OCI-LY7 (cell line): ENCODE measurements at regions not wholly inside any gene's neighbourhood (a gene's known extent, or its start where the extent isn't known, plus 50 kb on each side); places are given as distances from the start of the nearest gene placed in this dataset.

Source experiments
- BruUV-seq: library from RNA; stranded (reverse); fragments of 400-500 nt; replicated peaks from 2 replicates; lab custom pipeline; 2021; lab: Mats Ljungman, UMichigan
- CTCF ChIA-PET: fragments of 300-600 bp; sonication (Branson Sonifier 250); formaldehyde crosslinking; loops from one replicate; lab custom pipeline; 2022; ENCODE audit warnings: antibody characterized with exemption; ENCODE audit not compliant: unreplicated experiment; lab: Charles Lee
- POLR2A ChIA-PET: fragments of 300-600 bp; sonication (Branson Sonifier 250); formaldehyde crosslinking; loops from one replicate; lab custom pipeline; 2022; ENCODE audit warnings: antibody characterized with exemption; lab: Charles Lee
- DNase-seq: peaks from one replicate; pipeline ENCODE4 v3.0.0-alpha.2; 2015; ENCODE audit warnings: low spot score
- H2AFZ ChIP-seq: fragments of 200-600 bp; sonication (generic), shearing (Covaris generic); 2 replicates; pipeline ENCODE4 v1.6.1; 2014; ENCODE audit warnings: mild to moderate bottlenecking, antibody characterized with exemption, low read length, moderate library complexity
- H3K27ac ChIP-seq: fragments of 200-600 bp; sonication (generic); 2 replicates; pipeline ENCODE4 v1.5.1; 2014; ENCODE audit warnings: mixed run types, low read depth, mild to moderate bottlenecking, moderate library complexity, low read length, inconsistent platforms; ENCODE audit not compliant: poor library complexity, severe bottlenecking
- H3K36me3 ChIP-seq: fragments of 200-600 bp; sonication (generic); 2 replicates; pipeline ENCODE4 v1.6.1; 2014; ENCODE audit warnings: mild to moderate bottlenecking, antibody characterized with exemption, low read length, moderate library complexity, mixed read lengths; ENCODE audit not compliant: insufficient read depth
- H3K4me1 ChIP-seq: fragments of 200-600 bp; sonication (generic); 2 replicates; pipeline ENCODE4 v1.5.1; 2014; ENCODE audit warnings: mild to moderate bottlenecking, low read length; ENCODE audit not compliant: insufficient read depth, poor library complexity, severe bottlenecking
- H3K4me2 ChIP-seq: fragments of 200-600 bp; sonication (generic); 2 replicates; pipeline ENCODE4 v1.6.1; 2014; ENCODE audit warnings: mild to moderate bottlenecking, low read length
- H3K4me3 ChIP-seq: fragments of 200-600 bp; sonication (generic); 2 replicates; pipeline ENCODE4 v1.5.1; 2014; ENCODE audit warnings: mild to moderate bottlenecking, low read depth, low read length; ENCODE audit not compliant: poor library complexity, severe bottlenecking
- H3K79me2 ChIP-seq: fragments of 200-600 bp; sonication (generic); 2 replicates; pipeline ENCODE4 v1.6.1; 2016; ENCODE audit warnings: low read depth, mild to moderate bottlenecking, low read length, moderate library complexity, mixed read lengths; ENCODE audit not compliant: insufficient read depth
- H3K9me2 ChIP-seq: fragments of 200-600 bp; sonication (generic); 2 replicates; pipeline ENCODE4 v1.6.1; 2016; ENCODE audit warnings: mild to moderate bottlenecking, low read length, mixed read lengths; ENCODE audit not compliant: insufficient read depth
- H3K9me3 ChIP-seq: fragments of 200-600 bp; sonication (generic); 2 replicates; pipeline ENCODE4 v1.6.1; 2014; ENCODE audit warnings: mild to moderate bottlenecking, mixed run types, low read length, mixed read lengths
- H4K20me1 ChIP-seq: fragments of 200-600 bp; sonication (generic); 2 replicates; pipeline ENCODE4 v1.6.1; 2014; ENCODE audit warnings: mild to moderate bottlenecking, antibody characterized with exemption, low read length, moderate library complexity, mixed read lengths; ENCODE audit not compliant: insufficient read depth
- CTCF ChIP-seq: fragments of 200-600 bp; sonication (generic); conservative IDR thresholded peaks from 2 replicates; pipeline ENCODE4 v1.5.1; 2014; ENCODE audit warnings: mild to moderate bottlenecking, antibody characterized with exemption, low read length, moderate library complexity, mixed read lengths
- EZH2phosphoT487 ChIP-seq: fragments of 200-600 bp; sonication (generic); IDR thresholded peaks from 2 replicates; pipeline ENCODE4 v1.6.1; 2018; ENCODE audit warnings: low read depth, borderline replicate concordance, mild to moderate bottlenecking, mixed run types, antibody characterized with exemption, low read length, moderate library complexity, mixed read lengths
- intact Hi-C: fragments of 100-400 bp; cut with micrococcal nuclease; formaldehyde crosslinking; loops from one replicate; pipeline ENCODE4 v1.10.0; 2022; ENCODE audit not compliant: unreplicated experiment

GRCh38 chrX:69311936-69312670 lies 146.8 kb upstream of the PJA1 start:
- H3K4me2 ChIP-seq = no peak overlapping the region
- no peaks in the 10 kb centered on the region for H3K4me1 ChIP-seq
- ChIA-PET CTCF (no interaction called here), POLR2A (no interaction called here)
- no peaks in the 10 kb centered on the region for H4K20me1 ChIP-seq
- intact Hi-C loops = no loop called here
- TF ChIP-seq CTCF = no peak
- TF ChIP-seq EZH2phosphoT487 = no peak
- DNase-seq = no peak
- no peaks in the 10 kb centered on the region for H3K9me2 ChIP-seq
- H2AFZ ChIP-seq = no peak overlapping the region
- H3K36me3 ChIP-seq = no peaks in the 10 kb centered on the region
- no peak overlapping the region for H3K4me3 ChIP-seq
- H3K9me3 ChIP-seq = no peaks in the 10 kb centered on the region
- no TSS peak for BruUV-seq
- H3K79me2 ChIP-seq = no peaks in the 10 kb centered on the region
- H3K27ac ChIP-seq = no peak overlapping the region

- H3K9me2 ChIP-seq = no peaks in the 10 kb centered on the region
- H3K4me3 ChIP-seq = no peak overlapping the region
- H3K9me3 ChIP-seq = no peaks in the 10 kb centered on the region
- no peak overlapping the region for H2AFZ ChIP-seq
- H3K27ac ChIP-seq = no peak overlapping the region
- ChIA-PET POLR2A (no interaction called here), CTCF (no interaction called here)
- H3K4me2 ChIP-seq = no peak overlapping the region
- H4K20me1 ChIP-seq = no peaks in the 10 kb centered on the region
- DNase-seq = no peak
- intact Hi-C loops = no loop called here
- H3K4me1 ChIP-seq = no peaks in the 10 kb centered on the region
- no peaks in the 10 kb centered on the region for H3K79me2 ChIP-seq
- TF ChIP-seq EZH2phosphoT487 = no peak
- no peak for TF ChIP-seq CTCF
- no peaks in the 10 kb centered on the region for H3K36me3 ChIP-seq
- no TSS peak for BruUV-seq
Measured at GRCh38 chrX:69309074-69309792, 144.0 kb upstream of the PJA1 start.

- Histone ChIP-seq H3K9me3 (no peaks in the 10 kb centered on the region), H3K4me1 (no peaks in the 10 kb centered on the region), H3K79me2 (no peaks in the 10 kb centered on the region), H2AFZ (no peak overlapping the region), H3K27ac (no peak overlapping the region), H3K4me2 (no peak overlapping the region), H3K4me3 (no peak overlapping the region), H3K9me2 (no peaks in the 10 kb centered on the region), H3K36me3 (no peaks in the 10 kb centered on the region), H4K20me1 (no peaks in the 10 kb centered on the region)
- intact Hi-C loops = no loop called here
- DNase-seq = no peak
- no peak for TF ChIP-seq EZH2phosphoT487
- TF ChIP-seq CTCF = no peak
- POLR2A ChIA-PET = interaction anchor here (0.6 kb wide), 1 partner anchor 247 kb away, joined by 3 read pairs; no protein-coding TSS in a partner anchor
- CTCF ChIA-PET = no interaction called here
- BruUV-seq = no TSS peak
Measured at GRCh38 chrX:69307756-69308155, 142.5 kb upstream of the PJA1 start.
